ENCODE measurements at regions not wholly inside any gene's neighbourhood (a gene's known extent, or its start where the extent isn't known, plus 50 kb on each side); places are given as distances from the start of the nearest gene placed in this dataset.
"Not testable (repeated sequence)": the region's sequence is repeated elsewhere in the genome, so short reads cannot be mapped to it uniquely, and the experiment has no call there.

GRCh38 chr1:81540216-81540615 lies 260.5 kb upstream of the ADGRL2 start:
- Mint-ChIP-seq H3K27ac (no peak overlapping the region), H3K4me3 (no peak overlapping the region), H3K9me3 (no peaks in the 10 kb centered on the region), H3K36me3 (ENCODE audit: low read depth) (no peaks in the 10 kb centered on the region), H3K4me1 (ENCODE audit: low read depth) (no peaks in the 10 kb centered on the region), H3K27me3 (ENCODE audit: low read depth) (no peaks in the 10 kb centered on the region)
- CTCF ChIA-PET = no interaction called here
- intact Hi-C loops (cut with micrococcal nuclease) = no loop called here
- no peak for DNase-seq

- CTCF ChIA-PET = no interaction called here
- Mint-ChIP-seq H3K36me3 (ENCODE audit: low read depth) (no peaks in the 10 kb centered on the region), H3K4me1 (ENCODE audit: low read depth) (no peaks in the 10 kb centered on the region), H3K27ac (no peak overlapping the region), H3K9me3 (no peaks in the 10 kb centered on the region), H3K27me3 (ENCODE audit: low read depth) (no peaks in the 10 kb centered on the region), H3K4me3 (no peak overlapping the region)
- intact Hi-C loops (cut with micrococcal nuclease) = no loop called here
- no peak for DNase-seq
Observed at GRCh38 chr1:81529014-81529413, 271.7 kb upstream of the ADGRL2 start.

- CTCF ChIA-PET = interaction anchor here (0.6 kb wide), 1 partner anchor 16 kb away, joined by 3 read pairs; no protein-coding TSS in a partner anchor
- no peaks in the 10 kb centered on the region for H3K9me3 Mint-ChIP-seq
- H3K4me3 Mint-ChIP-seq = no peak overlapping the region
- no peak overlapping the region for H3K27ac Mint-ChIP-seq
- intact Hi-C loops (cut with micrococcal nuclease) = no loop called here
- no peak for DNase-seq
- no peaks in the 10 kb centered on the region for H3K36me3 Mint-ChIP-seq (ENCODE audit: low read depth)
- H3K4me1 Mint-ChIP-seq (ENCODE audit: low read depth) = no peaks in the 10 kb centered on the region
- no peaks in the 10 kb centered on the region for H3K27me3 Mint-ChIP-seq (ENCODE audit: low read depth)
Observed at GRCh38 chr1:81525085-81525484, 275.6 kb upstream of the ADGRL2 start.

- H3K4me1 Mint-ChIP-seq (ENCODE audit: low read depth) = no peaks in the 10 kb centered on the region
- no peaks in the 10 kb centered on the region for H3K9me3 Mint-ChIP-seq
- H3K27ac Mint-ChIP-seq = no peak overlapping the region
- peaks cover 5% of the 10 kb centered on the region for H3K27me3 Mint-ChIP-seq (ENCODE audit: low read depth)
- no peak for DNase-seq
- no peaks in the 10 kb centered on the region for H3K36me3 Mint-ChIP-seq (ENCODE audit: low read depth)
- intact Hi-C loops (cut with micrococcal nuclease) = no loop called here
- no peak overlapping the region for H3K4me3 Mint-ChIP-seq
- CTCF ChIA-PET = no interaction called here
Observed at GRCh38 chr1:81519987-81520386, 280.7 kb upstream of the ADGRL2 start.

GRCh38 chr1:81517987-81518386 lies 282.7 kb upstream of the ADGRL2 start:
- H3K36me3 Mint-ChIP-seq (ENCODE audit: low read depth) = no peaks in the 10 kb centered on the region
- CTCF ChIA-PET = no interaction called here
- no peaks in the 10 kb centered on the region for H3K9me3 Mint-ChIP-seq
- no peak for DNase-seq
- intact Hi-C loops (cut with micrococcal nuclease) = no loop called here
- no peak overlapping the region for H3K4me3 Mint-ChIP-seq
- H3K27ac Mint-ChIP-seq = no peak overlapping the region
- H3K27me3 Mint-ChIP-seq (ENCODE audit: low read depth) = peaks cover 5% of the 10 kb centered on the region
- no peaks in the 10 kb centered on the region for H3K4me1 Mint-ChIP-seq (ENCODE audit: low read depth)

- CTCF ChIA-PET = no interaction called here
- peaks cover 5% of the 10 kb centered on the region for H3K27me3 Mint-ChIP-seq (ENCODE audit: low read depth)
- intact Hi-C loops (cut with micrococcal nuclease) = no loop called here
- no peak overlapping the region for H3K4me3 Mint-ChIP-seq
- no peaks in the 10 kb centered on the region for H3K4me1 Mint-ChIP-seq (ENCODE audit: low read depth)
- H3K27ac Mint-ChIP-seq = no peak overlapping the region
- DNase-seq = no peak
- no peaks in the 10 kb centered on the region for H3K36me3 Mint-ChIP-seq (ENCODE audit: low read depth)
- H3K9me3 Mint-ChIP-seq = no peaks in the 10 kb centered on the region
Observed at GRCh38 chr1:81513796-81514354, 286.9 kb upstream of the ADGRL2 start.

GRCh38 chr1:81512252-81513003 lies 288.3 kb upstream of the ADGRL2 start:
- Mint-ChIP-seq H3K4me3 (no peak overlapping the region), H3K27ac (no peak overlapping the region), H3K4me1 (ENCODE audit: low read depth) (no peaks in the 10 kb centered on the region), H3K27me3 (ENCODE audit: low read depth) (peaks cover under 1% of the 10 kb centered on the region), H3K9me3 (no peaks in the 10 kb centered on the region), H3K36me3 (ENCODE audit: low read depth) (no peaks in the 10 kb centered on the region)
- CTCF ChIA-PET = no interaction called here
- DNase-seq = no peak
- intact Hi-C loops (cut with micrococcal nuclease) = no loop called here

- CTCF ChIA-PET = no interaction called here
- Mint-ChIP-seq H3K27ac (no peak overlapping the region), H3K4me1 (ENCODE audit: low read depth) (no peaks in the 10 kb centered on the region), H3K4me3 (no peak overlapping the region), H3K9me3 (no peaks in the 10 kb centered on the region), H3K27me3 (ENCODE audit: low read depth) (no peaks in the 10 kb centered on the region), H3K36me3 (ENCODE audit: low read depth) (no peaks in the 10 kb centered on the region)
- no peak for DNase-seq
- intact Hi-C loops (cut with micrococcal nuclease) = no loop called here
Observed at GRCh38 chr1:81511281-81511680, 289.5 kb upstream of the ADGRL2 start.

- no peak overlapping the region for H3K4me3 Mint-ChIP-seq
- H3K27ac Mint-ChIP-seq = no peak overlapping the region
- intact Hi-C loops (cut with micrococcal nuclease) = no loop called here
- no peaks in the 10 kb centered on the region for H3K36me3 Mint-ChIP-seq (ENCODE audit: low read depth)
- CTCF ChIA-PET = no interaction called here
- no peak for DNase-seq
- H3K4me1 Mint-ChIP-seq (ENCODE audit: low read depth) = no peaks in the 10 kb centered on the region
- no peaks in the 10 kb centered on the region for H3K9me3 Mint-ChIP-seq
- H3K27me3 Mint-ChIP-seq (ENCODE audit: low read depth) = no peaks in the 10 kb centered on the region
Observed at GRCh38 chr1:81510701-81511100, 290.0 kb upstream of the ADGRL2 start.

- H3K27ac Mint-ChIP-seq = no peak overlapping the region
Observed at GRCh38 chr1:81509594-81509993, 291.1 kb upstream of the ADGRL2 start.

GRCh38 chr1:81506699-81507098 lies 294.0 kb upstream of the ADGRL2 start:
- H3K27ac Mint-ChIP-seq = no peak overlapping the region
- no peaks in the 10 kb centered on the region for H3K27me3 Mint-ChIP-seq (ENCODE audit: low read depth)
- no peaks in the 10 kb centered on the region for H3K9me3 Mint-ChIP-seq
- intact Hi-C loops (cut with micrococcal nuclease) = no loop called here
- no peaks in the 10 kb centered on the region for H3K4me1 Mint-ChIP-seq (ENCODE audit: low read depth)
- no peak overlapping the region for H3K4me3 Mint-ChIP-seq
- no peaks in the 10 kb centered on the region for H3K36me3 Mint-ChIP-seq (ENCODE audit: low read depth)
- CTCF ChIA-PET = no interaction called here
- no peak for DNase-seq

More at GRCh38 chr1:81509594-81509993, 291.1 kb upstream of the ADGRL2 start:
- Mint-ChIP-seq H3K36me3 (ENCODE audit: low read depth) (no peaks in the 10 kb centered on the region), H3K27me3 (ENCODE audit: low read depth) (no peaks in the 10 kb centered on the region), H3K4me3 (no peak overlapping the region), H3K9me3 (no peaks in the 10 kb centered on the region), H3K4me1 (ENCODE audit: low read depth) (no peaks in the 10 kb centered on the region)
- CTCF ChIA-PET = no interaction called here
- intact Hi-C loops (cut with micrococcal nuclease) = no loop called here
- DNase-seq = no peak

- no peak for DNase-seq
- intact Hi-C loops (cut with micrococcal nuclease) = no loop called here
- CTCF ChIA-PET = no interaction called here
- no peaks in the 10 kb centered on the region for H3K4me1 Mint-ChIP-seq (ENCODE audit: low read depth)
- no peaks in the 10 kb centered on the region for H3K9me3 Mint-ChIP-seq
- H3K27ac Mint-ChIP-seq = no peak overlapping the region
- H3K27me3 Mint-ChIP-seq (ENCODE audit: low read depth) = no peaks in the 10 kb centered on the region
- no peaks in the 10 kb centered on the region for H3K36me3 Mint-ChIP-seq (ENCODE audit: low read depth)
- H3K4me3 Mint-ChIP-seq = no peak overlapping the region
Observed at GRCh38 chr1:81505831-81506230, 294.9 kb upstream of the ADGRL2 start.

GRCh38 chr1:81504820-81505219 lies 295.9 kb upstream of the ADGRL2 start:
- H3K27me3 Mint-ChIP-seq (ENCODE audit: low read depth); CTCF ChIA-PET; H3K4me1 Mint-ChIP-seq (ENCODE audit: low read depth); H3K9me3 Mint-ChIP-seq; H3K4me3 Mint-ChIP-seq; intact Hi-C loops (cut with micrococcal nuclease); DNase-seq; H3K27ac Mint-ChIP-seq; H3K36me3 Mint-ChIP-seq (ENCODE audit: low read depth): not testable (repeated sequence)
